ENCODE measurements at regions not wholly inside any gene's neighbourhood (a gene's known extent, or its start where the extent isn't known, plus 50 kb on each side); places are given as distances from the start of the nearest gene placed in this dataset.
A peak's percentile ranks its signal among the peaks of the same experiment; 100 is the strongest.

GRCh38 chr6:145068577-145068976 lies 666.7 kb downstream of the EPM2A start:
- H3K9me3 Mint-ChIP-seq, result peaks cover 4% of the 10 kb centered on the region

GRCh38 chr6:145069966-145070365 lies 665.4 kb downstream of the EPM2A start:
- DNase-seq, result peak; percentile 38

More at GRCh38 chr6:145068577-145068976, 666.7 kb downstream of the EPM2A start:
- no peak overlapping the region for H3K4me3 Mint-ChIP-seq
- no peak for TF ChIP-seq CTCF (IDR thresholded peaks at IDR 0.05)
- H3K27me3 Mint-ChIP-seq (ENCODE audit: insufficient read depth), result no peaks in the 10 kb centered on the region
- no peak overlapping the region for H3K27ac Mint-ChIP-seq
- peaks cover 62% of the 10 kb centered on the region for H3K4me1 Mint-ChIP-seq (ENCODE audit: low read depth)
- no peak for DNase-seq
- peaks cover 3% of the 10 kb centered on the region; the same call in 1 of the 2 replicates for H3K36me3 Mint-ChIP-seq (ENCODE audit: low read depth)

GRCh38 chr6:145070791-145071190 lies 664.5 kb downstream of the EPM2A start:
- Mint-ChIP-seq H3K4me1 (ENCODE audit: low read depth) (peaks cover 75% of the 10 kb centered on the region), H3K27me3 (ENCODE audit: insufficient read depth) (no peaks in the 10 kb centered on the region), H3K36me3 (ENCODE audit: low read depth) (peaks cover 7% of the 10 kb centered on the region), H3K4me3 (peak overlapping the region; percentile 63), H3K27ac (peak overlapping the region; percentile 99), H3K9me3 (peaks cover 4% of the 10 kb centered on the region)
- peak; percentile 94 for DNase-seq
- TF ChIP-seq CTCF (IDR thresholded peaks at IDR 0.05), result no peak

More at GRCh38 chr6:145069966-145070365, 665.4 kb downstream of the EPM2A start:
- Mint-ChIP-seq H3K36me3 (ENCODE audit: low read depth) (peaks cover 7% of the 10 kb centered on the region), H3K27me3 (ENCODE audit: insufficient read depth) (no peaks in the 10 kb centered on the region), H3K4me3 (peak overlapping the region; percentile 63), H3K4me1 (ENCODE audit: low read depth) (peaks cover 69% of the 10 kb centered on the region), H3K27ac (peak overlapping the region; percentile 99), H3K9me3 (peaks cover 4% of the 10 kb centered on the region)
- TF ChIP-seq CTCF (IDR thresholded peaks at IDR 0.05), result no peak

GRCh38 chr6:145071836-145072235 lies 663.5 kb downstream of the EPM2A start:
- no peaks in the 10 kb centered on the region for H3K27me3 Mint-ChIP-seq (ENCODE audit: insufficient read depth)
- H3K4me1 Mint-ChIP-seq (ENCODE audit: low read depth), result peaks cover 69% of the 10 kb centered on the region
- peaks cover 4% of the 10 kb centered on the region for H3K9me3 Mint-ChIP-seq
- DNase-seq, result peak; percentile 86
- peaks cover 7% of the 10 kb centered on the region for H3K36me3 Mint-ChIP-seq (ENCODE audit: low read depth)
- no peak for TF ChIP-seq CTCF (IDR thresholded peaks at IDR 0.05)
- peak overlapping the region; percentile 63; the same call in 1 of the 2 replicates for H3K4me3 Mint-ChIP-seq
- H3K27ac Mint-ChIP-seq, result peak overlapping the region; percentile 99

- DNase-seq, result peak; percentile 55
- H3K9me3 Mint-ChIP-seq, result peaks cover 4% of the 10 kb centered on the region
- H3K36me3 Mint-ChIP-seq (ENCODE audit: low read depth), result peaks cover 7% of the 10 kb centered on the region
- no peak for TF ChIP-seq CTCF (IDR thresholded peaks at IDR 0.05)
- H3K27me3 Mint-ChIP-seq (ENCODE audit: insufficient read depth), result no peaks in the 10 kb centered on the region
- no peak overlapping the region for H3K4me3 Mint-ChIP-seq
- H3K4me1 Mint-ChIP-seq (ENCODE audit: low read depth), result peaks cover 54% of the 10 kb centered on the region
- peak overlapping the region; percentile 70 for H3K27ac Mint-ChIP-seq
Measured at GRCh38 chr6:145073811-145074210, 661.5 kb downstream of the EPM2A start.

- no peak overlapping the region for H3K4me3 Mint-ChIP-seq
- H3K27me3 Mint-ChIP-seq (ENCODE audit: insufficient read depth), result no peaks in the 10 kb centered on the region
- H3K4me1 Mint-ChIP-seq (ENCODE audit: low read depth), result peaks cover 44% of the 10 kb centered on the region
- peaks cover 7% of the 10 kb centered on the region for H3K36me3 Mint-ChIP-seq (ENCODE audit: low read depth)
- no peak overlapping the region for H3K27ac Mint-ChIP-seq
- H3K9me3 Mint-ChIP-seq, result peaks cover 4% of the 10 kb centered on the region
- no peak for DNase-seq
- no peak for TF ChIP-seq CTCF (IDR thresholded peaks at IDR 0.05)
Measured at GRCh38 chr6:145074805-145075204, 660.5 kb downstream of the EPM2A start.

Data from HFFc6 (cell line).